Keratinocyte (primary cell): ENCODE measurements at regions not wholly inside any gene's neighbourhood (a gene's known extent, or its start where the extent isn't known, plus 50 kb on each side); places are given as distances from the start of the nearest gene placed in this dataset.
A peak's percentile ranks its signal among the peaks of the same experiment; 100 is the strongest.

Experiments used
- DNase-seq: peaks from one replicate; pipeline ENCODE4 v3.0.0-alpha.2; 2011; ENCODE audit warnings: low read depth, missing footprints, low spot score
- FAIRE-seq: peaks from 2 replicates; lab custom pipeline; 2011; peaks lifted over from hg19 to GRCh38; lab: Jason Lieb, UNC
- H2AFZ ChIP-seq: 2 replicates; pipeline ENCODE4 v1.6.0; 2012; ENCODE audit warnings: low read length, control low read depth, inconsistent platforms; ENCODE audit not compliant: control insufficient read depth
- H3K27ac ChIP-seq: 2 replicates; pipeline ENCODE4 v1.5.1; 2011; ENCODE audit warnings: low read length; ENCODE audit not compliant: control insufficient read depth, insufficient read depth
- H3K27me3 ChIP-seq: 3 replicates; pipeline ENCODE4 v1.6.0; 2011; ENCODE audit warnings: low read length; ENCODE audit not compliant: control insufficient read depth, insufficient read depth; ENCODE audit errors: extremely low read depth
- H3K36me3 ChIP-seq, 2 experiments: 2 replicates in 1 of 2; 3 replicates in 1 of 2; pipeline ENCODE4 v1.5.1; 2011; ENCODE audit warnings: low read length in 2 of 2, mild to moderate bottlenecking in 1 of 2; ENCODE audit not compliant: control insufficient read depth in 2 of 2, insufficient read depth in 2 of 2; ENCODE audit errors: extremely low read depth in 1 of 2
- H3K4me1 ChIP-seq: 3 replicates; pipeline ENCODE4 v1.5.1; 2011; ENCODE audit warnings: low read length; ENCODE audit not compliant: control insufficient read depth, insufficient read depth; ENCODE audit errors: extremely low read depth
- H3K4me2 ChIP-seq: 3 replicates; pipeline ENCODE4 v1.6.0; 2011; ENCODE audit warnings: low read depth, low read length; ENCODE audit not compliant: control insufficient read depth, insufficient read depth; ENCODE audit errors: extremely low read depth
- H3K4me3 ChIP-seq, 3 experiments: fragments of 200-600 bp in 1 of 3; sonication (generic) in 1 of 3; 2 replicates in 2 of 3; 3 replicates in 1 of 3; pipeline ENCODE4 v1.5.1; 2011 to 2016; ENCODE audit warnings: low read length in 3 of 3, mild to moderate bottlenecking in 3 of 3, control low read depth in 2 of 3, inconsistent platforms in 1 of 3, low read depth in 1 of 3, mixed read lengths in 1 of 3, mixed run types in 1 of 3, moderate library complexity in 1 of 3; ENCODE audit not compliant: control insufficient read depth in 2 of 3, insufficient read depth in 2 of 3; ENCODE audit errors: extremely low read depth in 1 of 3
- H3K79me2 ChIP-seq: 2 replicates; pipeline ENCODE4 v1.6.0; 2012; ENCODE audit warnings: low read length; ENCODE audit not compliant: control insufficient read depth, insufficient read depth
- H3K9ac ChIP-seq: 3 replicates; pipeline ENCODE4 v1.6.0; 2011; ENCODE audit warnings: low read length; ENCODE audit not compliant: control insufficient read depth, insufficient read depth; ENCODE audit errors: extremely low read depth
- H3K9me1 ChIP-seq: 3 replicates; pipeline ENCODE4 v1.6.0; 2011; ENCODE audit warnings: low read length; ENCODE audit not compliant: control insufficient read depth, insufficient read depth; ENCODE audit errors: extremely low read depth
- H3K9me3 ChIP-seq: 2 replicates; pipeline ENCODE4 v1.5.1; 2012; ENCODE audit warnings: low read depth, low read length; ENCODE audit not compliant: control insufficient read depth
- H4K20me1 ChIP-seq: 3 replicates; pipeline ENCODE4 v1.6.0; 2011; ENCODE audit warnings: low read length; ENCODE audit not compliant: control insufficient read depth, insufficient read depth; ENCODE audit errors: extremely low read depth
- CTCF ChIP-seq, 3 experiments: IDR thresholded peaks in 1 of 3; conservative IDR thresholded peaks in 1 of 3; optimal IDR thresholded peaks in 1 of 3; 2 replicates in 2 of 3; 3 replicates in 1 of 3; pipeline versions ENCODE3 to v1.5.1; 2011; ENCODE audit warnings: low read length in 3 of 3, mild to moderate bottlenecking in 3 of 3, moderate library complexity in 2 of 3, control low read depth in 1 of 3, inconsistent platforms in 1 of 3; ENCODE audit not compliant: insufficient read depth in 2 of 3; ENCODE audit errors: extremely low read depth in 1 of 3
- EZH2 ChIP-seq: IDR thresholded peaks from one replicate; pipeline ENCODE4 v1.6.1; 2012; ENCODE audit warnings: inconsistent platforms, mild to moderate bottlenecking, low read length, moderate library complexity
- dilution Hi-C: fragments of 300-500 bp; cut with MboI; formaldehyde crosslinking; loops from one replicate; pipeline ENCODE4 v1.7.0; 2020; ENCODE audit warnings: low sequenced_read_pairs; ENCODE audit not compliant: extremely low pct_ligation_motif_present

GRCh38 chr2:162908567-162908966 is 70.0 kb upstream of the KCNH7 start:
- Histone ChIP-seq H3K79me2 (no peaks in the 10 kb centered on the region), H3K4me1 (no peaks in the 10 kb centered on the region), H2AFZ (no peak overlapping the region), H3K36me3 (no peaks in the 10 kb centered on the region), H3K9ac (no peak overlapping the region), H3K27me3 (no peaks in the 10 kb centered on the region), H4K20me1 (no peaks in the 10 kb centered on the region), H3K4me3 (no peak overlapping the region), H3K9me3 (no peaks in the 10 kb centered on the region), H3K9me1 (no peaks in the 10 kb centered on the region), H3K27ac (no peak overlapping the region), H3K4me2 (no peak overlapping the region)
- dilution Hi-C loops = no loop called here
- no peak for TF ChIP-seq EZH2
- TF ChIP-seq CTCF (optimal IDR thresholded peaks at IDR 0.05 in 1 of 3, IDR thresholded peaks at IDR 0.05 in 1 of 3, conservative IDR thresholded peaks at IDR 0.05 in 1 of 3; ENCODE audit: extremely low read depth in 1 of 3, insufficient read depth in 2 of 3, low read length in 3 of 3) = no peak
- FAIRE-seq (no peak), DNase-seq (no peak)

GRCh38 chr2:162890690-162891311 is 52.2 kb upstream of the KCNH7 start:
- Histone ChIP-seq H4K20me1 (no peaks in the 10 kb centered on the region), H3K36me3 (no peaks in the 10 kb centered on the region), H3K9me3 (no peaks in the 10 kb centered on the region), H3K79me2 (no peaks in the 10 kb centered on the region), H2AFZ (no peak overlapping the region), H3K27me3 (no peaks in the 10 kb centered on the region), H3K27ac (no peak overlapping the region), H3K9me1 (no peaks in the 10 kb centered on the region), H3K4me3 (no peak overlapping the region), H3K9ac (no peak overlapping the region), H3K4me2 (peak overlapping the region; percentile 49), H3K4me1 (no peaks in the 10 kb centered on the region)
- FAIRE-seq = peak; percentile 77
- no peak for TF ChIP-seq EZH2
- peak; percentile 74 to 78 (median 78) for TF ChIP-seq CTCF (optimal IDR thresholded peaks at IDR 0.05 in 1 of 3, IDR thresholded peaks at IDR 0.05 in 1 of 3, conservative IDR thresholded peaks at IDR 0.05 in 1 of 3; ENCODE audit: extremely low read depth in 1 of 3, insufficient read depth in 2 of 3, low read length in 3 of 3)
- dilution Hi-C loops = no loop called here
- no peak for DNase-seq
